ENCODE measurements at regions not wholly inside any gene's neighbourhood (a gene's known extent, or its start where the extent isn't known, plus 50 kb on each side); places are given as distances from the start of the nearest gene placed in this dataset.

DNA sequence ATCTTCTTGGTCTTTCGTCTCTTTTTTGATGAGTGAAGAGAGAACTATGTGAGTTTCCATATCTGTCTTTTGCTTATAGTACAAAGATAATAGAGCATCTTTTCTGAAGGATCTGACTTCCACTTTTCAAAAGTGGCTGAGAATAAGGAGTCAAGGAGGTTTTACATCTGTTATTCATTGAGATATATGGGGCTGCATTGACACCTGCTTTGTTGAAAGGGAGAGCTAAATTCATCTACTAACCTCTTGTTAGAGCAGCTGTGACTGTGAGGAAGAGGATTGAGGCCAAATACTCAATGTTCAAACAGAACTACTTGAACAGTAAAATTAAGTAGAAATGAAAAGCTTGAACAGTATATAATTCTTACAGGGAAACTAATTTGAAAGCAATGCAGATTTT, 130.2 kb upstream of the ATP2B1 start:
- Histone ChIP-seq H3K36me3 (ENCODE audit: control insufficient read depth, insufficient read depth, low read length) (no peaks in the 10 kb centered on the region), H3K56ac (ENCODE audit: low read length) (no peak overlapping the region), H3K27me3 (ENCODE audit: insufficient read depth, low read length, poor library complexity) (no peaks in the 10 kb centered on the region), H2BK15ac (replicated peaks; ENCODE audit: low read depth) (no peak overlapping the region), H3K9ac (ENCODE audit: low read length) (no peak overlapping the region), H2AK5ac (ENCODE audit: low read length) (no peak overlapping the region), H3K79me2 (ENCODE audit: control insufficient read depth, insufficient read depth, low read length) (no peaks in the 10 kb centered on the region), H3K4me3 (ENCODE audit: low read length) (no peak overlapping the region), H4K5ac (ENCODE audit: low read length) (no peak overlapping the region), H3K4ac (ENCODE audit: low read depth, low read length) (no peak overlapping the region), H3K79me1 (ENCODE audit: low read length) (no peaks in the 10 kb centered on the region), H4K8ac (ENCODE audit: low read depth, low read length) (no peak overlapping the region), H2BK5ac (ENCODE audit: low read length) (no peak overlapping the region), H3K23ac (ENCODE audit: low read length) (no peak overlapping the region), H3K4me2 (ENCODE audit: low read length) (no peak overlapping the region), H3K4me1 (ENCODE audit: control insufficient read depth, low read depth, low read length) (no peaks in the 10 kb centered on the region), H3K27ac (ENCODE audit: low read depth, low read length) (no peak overlapping the region), H3K18ac (ENCODE audit: low read length) (no peak overlapping the region), H2BK120ac (ENCODE audit: low read depth, low read length) (no peak overlapping the region)
- no peak for DNase-seq
- WGBS (ENCODE audit: extremely low coverage, insufficient coverage, low lambda C conversion rate): no CpG with 5 or more reads among the region's 1 CpG

DNA sequence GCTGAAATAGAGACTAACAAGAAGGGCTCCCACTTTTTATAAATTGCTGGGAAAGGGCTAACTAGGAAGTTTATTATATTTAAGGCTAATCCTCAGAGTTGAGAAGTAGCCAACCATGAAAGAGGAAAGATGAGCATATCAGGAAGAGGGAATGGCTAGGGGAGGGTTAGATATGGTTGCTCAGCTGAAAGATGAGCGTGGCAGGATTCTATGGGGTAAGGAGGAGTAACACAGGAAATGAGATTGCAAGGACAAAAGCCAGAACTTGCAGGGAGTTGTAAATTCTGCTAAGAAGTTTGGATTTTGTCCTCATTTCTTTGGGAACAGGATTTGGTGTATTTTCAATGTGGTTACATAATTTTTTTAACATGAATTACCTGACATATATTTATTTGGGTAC, 127.4 kb upstream of the ATP2B1 start:
- H2AK5ac ChIP-seq (ENCODE audit: low read length): no peak overlapping the region
- no peak overlapping the region for H3K23ac ChIP-seq (ENCODE audit: low read length)
- no peaks in the 10 kb centered on the region for H3K79me1 ChIP-seq (ENCODE audit: low read length)
- H4K8ac ChIP-seq (ENCODE audit: low read depth, low read length): no peak overlapping the region
- no peak overlapping the region for H2BK15ac ChIP-seq (replicated peaks; ENCODE audit: low read depth)
- no peak overlapping the region for H2BK120ac ChIP-seq (ENCODE audit: low read depth, low read length)
- no peak overlapping the region for H3K27ac ChIP-seq (ENCODE audit: low read depth, low read length)
- no peak overlapping the region for H4K5ac ChIP-seq (ENCODE audit: low read length)
- H2BK5ac ChIP-seq (ENCODE audit: low read length): no peak overlapping the region
- WGBS (ENCODE audit: extremely low coverage, insufficient coverage, low lambda C conversion rate): no CpG with 5 or more reads among the region's 1 CpG
- no peaks in the 10 kb centered on the region for H3K36me3 ChIP-seq (ENCODE audit: control insufficient read depth, insufficient read depth, low read length)
- H3K18ac ChIP-seq (ENCODE audit: low read length): no peak overlapping the region
- no peak overlapping the region for H3K4ac ChIP-seq (ENCODE audit: low read depth, low read length)
- no peaks in the 10 kb centered on the region for H3K4me1 ChIP-seq (ENCODE audit: control insufficient read depth, low read depth, low read length)
- no peak overlapping the region for H3K4me2 ChIP-seq (ENCODE audit: low read length)
- no peaks in the 10 kb centered on the region for H3K79me2 ChIP-seq (ENCODE audit: control insufficient read depth, insufficient read depth, low read length)
- no peaks in the 10 kb centered on the region for H3K27me3 ChIP-seq (ENCODE audit: insufficient read depth, low read length, poor library complexity)
- no peak overlapping the region for H3K4me3 ChIP-seq (ENCODE audit: low read length)
- H3K56ac ChIP-seq (ENCODE audit: low read length): no peak overlapping the region
- no peak overlapping the region for H3K9ac ChIP-seq (ENCODE audit: low read length)
- peak; percentile 45 for DNase-seq

DNA sequence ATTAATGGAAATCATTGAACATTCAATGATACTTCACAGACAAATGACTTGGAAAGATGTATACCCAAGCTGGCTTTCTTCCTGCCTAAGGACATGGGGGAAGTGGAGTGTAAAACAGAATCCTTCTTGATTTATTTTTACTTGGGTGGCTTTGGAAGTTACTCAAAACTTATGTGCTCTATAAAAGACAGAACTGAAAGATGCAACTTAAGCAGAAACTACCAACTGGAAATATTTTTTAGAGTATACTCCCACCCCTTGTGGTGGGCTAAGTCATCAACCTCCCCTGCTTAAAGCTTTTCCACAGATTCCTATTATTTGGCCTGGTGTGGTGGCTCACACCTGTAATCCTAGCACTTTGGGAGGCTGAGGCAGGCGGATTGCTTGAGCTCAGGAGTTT, 126.0 kb upstream of the ATP2B1 start:
- Histone ChIP-seq H3K27ac (ENCODE audit: low read depth, low read length) (no peak overlapping the region), H3K4me2 (ENCODE audit: low read length) (no peak overlapping the region), H3K23ac (ENCODE audit: low read length) (no peak overlapping the region), H2AK5ac (ENCODE audit: low read length) (no peak overlapping the region), H4K5ac (ENCODE audit: low read length) (no peak overlapping the region), H4K8ac (ENCODE audit: low read depth, low read length) (no peak overlapping the region), H3K4me1 (ENCODE audit: control insufficient read depth, low read depth, low read length) (peaks cover 3% of the 10 kb centered on the region), H2BK120ac (ENCODE audit: low read depth, low read length) (no peak overlapping the region), H3K56ac (ENCODE audit: low read length) (no peak overlapping the region), H3K36me3 (ENCODE audit: control insufficient read depth, insufficient read depth, low read length) (no peaks in the 10 kb centered on the region), H2BK5ac (ENCODE audit: low read length) (no peak overlapping the region), H3K79me2 (ENCODE audit: control insufficient read depth, insufficient read depth, low read length) (no peaks in the 10 kb centered on the region), H3K18ac (ENCODE audit: low read length) (no peak overlapping the region), H2BK15ac (replicated peaks; ENCODE audit: low read depth) (no peak overlapping the region), H3K4me3 (ENCODE audit: low read length) (no peak overlapping the region), H3K4ac (ENCODE audit: low read depth, low read length) (no peak overlapping the region), H3K9ac (ENCODE audit: low read length) (no peak overlapping the region), H3K79me1 (ENCODE audit: low read length) (no peaks in the 10 kb centered on the region), H3K27me3 (ENCODE audit: insufficient read depth, low read length, poor library complexity) (no peaks in the 10 kb centered on the region)
- no CpG with 5 or more reads among the region's 1 CpG for WGBS (ENCODE audit: extremely low coverage, insufficient coverage, low lambda C conversion rate)
- DNase-seq: no peak

GRCh38 chr12:89833337-89834252, 125.0 kb upstream of the ATP2B1 start:
- Histone ChIP-seq H3K79me2 (ENCODE audit: control insufficient read depth, insufficient read depth, low read length) (no peaks in the 10 kb centered on the region), H3K4me3 (ENCODE audit: low read length) (no peak overlapping the region), H2BK120ac (ENCODE audit: low read depth, low read length) (no peak overlapping the region), H2BK5ac (ENCODE audit: low read length) (no peak overlapping the region), H3K79me1 (ENCODE audit: low read length) (no peaks in the 10 kb centered on the region), H4K8ac (ENCODE audit: low read depth, low read length) (no peak overlapping the region), H2BK15ac (replicated peaks; ENCODE audit: low read depth) (no peak overlapping the region), H3K4ac (ENCODE audit: low read depth, low read length) (no peak overlapping the region), H3K23ac (ENCODE audit: low read length) (no peak overlapping the region), H3K4me1 (ENCODE audit: control insufficient read depth, low read depth, low read length) (peaks cover 4% of the 10 kb centered on the region), H3K36me3 (ENCODE audit: control insufficient read depth, insufficient read depth, low read length) (no peaks in the 10 kb centered on the region), H4K5ac (ENCODE audit: low read length) (no peak overlapping the region), H2AK5ac (ENCODE audit: low read length) (no peak overlapping the region), H3K27ac (ENCODE audit: low read depth, low read length) (no peak overlapping the region), H3K56ac (ENCODE audit: low read length) (no peak overlapping the region), H3K27me3 (ENCODE audit: insufficient read depth, low read length, poor library complexity) (no peaks in the 10 kb centered on the region), H3K4me2 (ENCODE audit: low read length) (no peak overlapping the region), H3K18ac (ENCODE audit: low read length) (no peak overlapping the region), H3K9ac (ENCODE audit: low read length) (no peak overlapping the region)
- WGBS (ENCODE audit: extremely low coverage, insufficient coverage, low lambda C conversion rate): no CpG with 5 or more reads among the region's 1 CpG
- DNase-seq: no peak

GRCh38 chr12:89832336-89832735, 123.7 kb upstream of the ATP2B1 start:
- Histone ChIP-seq H3K27ac (ENCODE audit: low read depth, low read length) (no peak overlapping the region), H3K4me1 (ENCODE audit: control insufficient read depth, low read depth, low read length) (peaks cover 4% of the 10 kb centered on the region), H3K56ac (ENCODE audit: low read length) (no peak overlapping the region), H3K27me3 (ENCODE audit: insufficient read depth, low read length, poor library complexity) (no peaks in the 10 kb centered on the region), H3K4me3 (ENCODE audit: low read length) (no peak overlapping the region), H2BK15ac (replicated peaks; ENCODE audit: low read depth) (no peak overlapping the region), H2BK5ac (ENCODE audit: low read length) (no peak overlapping the region), H2AK5ac (ENCODE audit: low read length) (no peak overlapping the region), H3K79me2 (ENCODE audit: control insufficient read depth, insufficient read depth, low read length) (no peaks in the 10 kb centered on the region), H4K8ac (ENCODE audit: low read depth, low read length) (no peak overlapping the region), H3K18ac (ENCODE audit: low read length) (no peak overlapping the region), H2BK120ac (ENCODE audit: low read depth, low read length) (no peak overlapping the region), H3K23ac (ENCODE audit: low read length) (no peak overlapping the region), H3K4me2 (ENCODE audit: low read length) (no peak overlapping the region), H3K36me3 (ENCODE audit: control insufficient read depth, insufficient read depth, low read length) (no peaks in the 10 kb centered on the region), H3K9ac (ENCODE audit: low read length) (no peak overlapping the region), H3K4ac (ENCODE audit: low read depth, low read length) (no peak overlapping the region), H3K79me1 (ENCODE audit: low read length) (no peaks in the 10 kb centered on the region), H4K5ac (ENCODE audit: low read length) (no peak overlapping the region)
- no peak for DNase-seq
- WGBS (ENCODE audit: extremely low coverage, insufficient coverage, low lambda C conversion rate): no CpG with 5 or more reads among the region's 2 CpGs

All from mesendoderm (in vitro differentiated cells).